PC-9 (cell line): ENCODE measurements at regions not wholly inside any gene's neighbourhood (a gene's known extent, or its start where the extent isn't known, plus 50 kb on each side); places are given as distances from the start of the nearest gene placed in this dataset.
"Not testable (repeated sequence)": the region's sequence is repeated elsewhere in the genome, so short reads cannot be mapped to it uniquely, and the experiment has no call there.

Source experiments
- BruUV-seq: library from RNA; stranded (reverse); fragments of 400-500 nt; replicated peaks from 2 replicates; lab custom pipeline; 2021; lab: Mats Ljungman, UMichigan
- CTCF ChIA-PET: fragments of 300-600 bp; sonication (Branson Sonifier 250); formaldehyde crosslinking; loops from one replicate; lab custom pipeline; 2022; ENCODE audit warnings: antibody characterized with exemption; lab: Charles Lee
- POLR2A ChIA-PET: fragments of 300-600 bp; sonication (Branson Sonifier 250); formaldehyde crosslinking; loops from one replicate; lab custom pipeline; 2022; ENCODE audit warnings: antibody characterized with exemption; ENCODE audit not compliant: unreplicated experiment; lab: Charles Lee
- DNase-seq, 2 experiments: peaks; one replicate each; pipeline versions ENCODE4 v3.0.0 to v3.0.0-alpha.2; 2015 to 2022; ENCODE audit warnings: mixed read lengths in 1 of 2
- H2AFZ ChIP-seq: fragments of 200-600 bp; sonication (generic); 2 replicates; pipeline ENCODE4 v1.8.1; 2017; ENCODE audit warnings: antibody characterized with exemption
- H3F3A ChIP-seq: fragments of 200-600 bp; sonication (generic); 2 replicates; pipeline ENCODE4 v1.8.1; 2017; ENCODE audit warnings: antibody characterized with exemption, mild to moderate bottlenecking, low read depth; ENCODE audit not compliant: insufficient read depth
- H3K27ac ChIP-seq: fragments of 200-600 bp; sonication (generic); 2 replicates; pipeline ENCODE4 v1.6.1; 2016; ENCODE audit warnings: mixed run types
- H3K27me3 ChIP-seq: fragments of 200-600 bp; sonication (generic); 2 replicates; pipeline ENCODE4 v1.6.1; 2016; ENCODE audit warnings: low read depth, mixed run types; ENCODE audit not compliant: insufficient read depth
- H3K36me3 ChIP-seq: fragments of 200-600 bp; sonication (generic); 2 replicates; pipeline ENCODE4 v1.6.1; 2016; ENCODE audit warnings: low read depth, mixed run types
- H3K4me1 ChIP-seq: fragments of 200-600 bp; sonication (generic); replicated peaks from 2 replicates; pipeline ENCODE4 v1.6.1; 2016; ENCODE audit warnings: mixed run types; ENCODE audit not compliant: insufficient read depth
- H3K4me2 ChIP-seq: fragments of 200-600 bp; sonication (generic); 2 replicates; pipeline ENCODE4 v1.6.1; 2017; ENCODE audit warnings: mixed run types
- H3K4me3 ChIP-seq: fragments of 200-600 bp; sonication (generic); 2 replicates; pipeline ENCODE4 v1.6.1; 2016; ENCODE audit warnings: mixed run types
- H3K79me2 ChIP-seq: fragments of 200-600 bp; sonication (generic); 2 replicates; pipeline ENCODE4 v1.6.1; 2017; ENCODE audit warnings: low read depth, mixed run types
- H3K9me2 ChIP-seq: fragments of 200-600 bp; sonication (generic); 2 replicates; pipeline ENCODE4 v1.8.1; 2017; ENCODE audit warnings: mild to moderate bottlenecking; ENCODE audit not compliant: insufficient read depth
- H3K9me3 ChIP-seq: fragments of 200-600 bp; sonication (generic); 2 replicates; pipeline ENCODE4 v1.8.1; 2016; ENCODE audit warnings: low read depth; ENCODE audit not compliant: insufficient read depth
- H4K20me1 ChIP-seq: fragments of 200-600 bp; sonication (generic); 2 replicates; pipeline ENCODE4 v1.8.1; 2017; ENCODE audit not compliant: insufficient read depth
- EZH2 ChIP-seq: fragments of 200-600 bp; sonication (generic); IDR thresholded peaks from 2 replicates; pipeline ENCODE4 v1.8.0; 2017; ENCODE audit warnings: antibody characterized with exemption, low read depth
- intact Hi-C: fragments of 100-400 bp; cut with micrococcal nuclease; formaldehyde crosslinking; loops from one replicate; pipeline ENCODE4 v1.10.0; 2022; ENCODE audit not compliant: unreplicated experiment
- TF ChIP-seq, protein P1 (sequence below): fragments of 200-600 bp; sonication (generic); conservative IDR thresholded peaks from 2 replicates; pipeline ENCODE4 v1.6.1; 2017; ENCODE audit warnings: mixed run types, antibody characterized with exemption, mild to moderate bottlenecking, moderate library complexity

DNA sequence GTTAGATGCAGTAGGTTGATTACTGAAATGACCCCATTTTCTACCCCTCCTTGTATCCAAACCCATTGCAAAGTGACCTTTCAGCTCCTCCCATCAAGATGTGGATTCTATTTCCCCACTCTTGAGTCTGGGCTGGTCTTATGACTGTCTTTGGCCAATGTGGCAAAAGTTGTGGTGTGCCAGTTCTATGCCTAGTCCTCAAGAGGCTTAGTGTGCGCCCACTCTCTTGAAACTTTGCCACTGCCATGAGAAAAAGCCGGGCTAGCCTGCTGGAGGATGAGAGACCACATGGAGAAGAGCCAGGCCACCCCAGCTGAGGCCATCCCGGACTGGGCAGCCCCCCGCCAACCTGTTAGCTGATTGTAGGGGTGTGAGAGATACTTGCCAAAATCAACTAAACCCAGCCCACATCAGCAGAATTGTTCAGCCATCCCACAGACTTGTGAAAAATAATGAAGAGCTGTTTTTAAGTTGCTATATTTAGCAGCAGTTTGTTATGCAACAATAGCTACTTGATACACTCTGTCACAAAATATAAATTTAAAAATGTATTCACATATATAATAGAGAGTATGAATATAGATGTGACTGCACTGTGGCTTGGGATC, 131.0 kb upstream of the PALS2 start:
- DNase-seq: no peak
- H3K36me3 ChIP-seq: no peaks in the 10 kb centered on the region
- H3K9me2 ChIP-seq: no peaks in the 10 kb centered on the region
- no peaks in the 10 kb centered on the region for H3K9me3 ChIP-seq
- H3K4me1 ChIP-seq: no peaks in the 10 kb centered on the region
- H3K4me2 ChIP-seq: no peak overlapping the region
- H3F3A ChIP-seq: no peaks in the 10 kb centered on the region
- BruUV-seq: no TSS peak
- no peak overlapping the region for H3K27ac ChIP-seq
- H4K20me1 ChIP-seq: no peaks in the 10 kb centered on the region
- CTCF ChIA-PET: no interaction called here
- no peak overlapping the region for H3K4me3 ChIP-seq
- no peaks in the 10 kb centered on the region for H3K27me3 ChIP-seq
- POLR2A ChIA-PET: no interaction called here
- no peaks in the 10 kb centered on the region for H3K79me2 ChIP-seq
- no peak overlapping the region for H2AFZ ChIP-seq
- intact Hi-C loops: no loop called here
- TF ChIP-seq, protein P1, sequence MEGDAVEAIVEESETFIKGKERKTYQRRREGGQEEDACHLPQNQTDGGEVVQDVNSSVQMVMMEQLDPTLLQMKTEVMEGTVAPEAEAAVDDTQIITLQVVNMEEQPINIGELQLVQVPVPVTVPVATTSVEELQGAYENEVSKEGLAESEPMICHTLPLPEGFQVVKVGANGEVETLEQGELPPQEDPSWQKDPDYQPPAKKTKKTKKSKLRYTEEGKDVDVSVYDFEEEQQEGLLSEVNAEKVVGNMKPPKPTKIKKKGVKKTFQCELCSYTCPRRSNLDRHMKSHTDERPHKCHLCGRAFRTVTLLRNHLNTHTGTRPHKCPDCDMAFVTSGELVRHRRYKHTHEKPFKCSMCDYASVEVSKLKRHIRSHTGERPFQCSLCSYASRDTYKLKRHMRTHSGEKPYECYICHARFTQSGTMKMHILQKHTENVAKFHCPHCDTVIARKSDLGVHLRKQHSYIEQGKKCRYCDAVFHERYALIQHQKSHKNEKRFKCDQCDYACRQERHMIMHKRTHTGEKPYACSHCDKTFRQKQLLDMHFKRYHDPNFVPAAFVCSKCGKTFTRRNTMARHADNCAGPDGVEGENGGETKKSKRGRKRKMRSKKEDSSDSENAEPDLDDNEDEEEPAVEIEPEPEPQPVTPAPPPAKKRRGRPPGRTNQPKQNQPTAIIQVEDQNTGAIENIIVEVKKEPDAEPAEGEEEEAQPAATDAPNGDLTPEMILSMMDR: no peak
- TF ChIP-seq EZH2: no peak

- Histone ChIP-seq H3K9me2 (no peaks in the 10 kb centered on the region), H3K79me2 (no peaks in the 10 kb centered on the region), H3K4me1 (no peaks in the 10 kb centered on the region), H3K27ac (no peak overlapping the region), H3K27me3 (no peaks in the 10 kb centered on the region), H3F3A (no peaks in the 10 kb centered on the region), H3K9me3 (no peaks in the 10 kb centered on the region), H2AFZ (no peak overlapping the region), H3K4me2 (no peak overlapping the region), H3K36me3 (no peaks in the 10 kb centered on the region), H4K20me1 (no peaks in the 10 kb centered on the region), H3K4me3 (no peak overlapping the region)
- no peak for TF ChIP-seq EZH2
- TF ChIP-seq, protein P1: no peak
- no TSS peak for BruUV-seq
- no peak for DNase-seq
- ChIA-PET CTCF (no interaction called here), POLR2A (no interaction called here)
- intact Hi-C loops: no loop called here
These were observed 128.4 kb upstream of the PALS2 start for GRCh38 chr7:24444666-24445440.

DNA sequence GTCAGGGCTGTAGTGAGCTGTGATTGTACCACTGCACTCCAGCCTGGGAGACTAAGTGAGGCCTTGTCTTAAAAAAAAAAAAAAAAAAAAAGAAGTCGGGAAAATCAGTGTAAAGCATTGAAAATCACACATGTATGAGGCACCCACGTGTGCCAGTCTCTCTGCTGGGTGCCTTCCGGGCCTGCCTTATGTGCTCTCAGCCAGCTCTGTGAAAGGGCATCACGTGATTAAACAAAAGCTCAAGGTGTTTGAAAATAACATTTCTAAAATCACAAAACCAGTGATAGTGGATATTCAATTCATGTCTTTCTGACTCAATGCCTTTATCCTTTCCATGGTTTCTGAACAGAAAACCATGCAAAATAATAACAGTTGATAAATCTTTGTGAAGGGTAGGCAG, 125.2 kb upstream of the PALS2 start:
- no peak for DNase-seq
- POLR2A ChIA-PET: no interaction called here
- Histone ChIP-seq H4K20me1 (no peaks in the 10 kb centered on the region), H3K36me3 (no peaks in the 10 kb centered on the region), H3K4me2 (no peak overlapping the region), H3K27me3 (no peaks in the 10 kb centered on the region), H3K4me3 (no peak overlapping the region), H3K9me3 (no peaks in the 10 kb centered on the region), H3K27ac (no peak overlapping the region), H3K4me1 (no peaks in the 10 kb centered on the region), H3K9me2 (no peaks in the 10 kb centered on the region), H3F3A (no peaks in the 10 kb centered on the region), H2AFZ (no peak overlapping the region), H3K79me2 (no peaks in the 10 kb centered on the region)
- CTCF ChIA-PET: no interaction called here
- BruUV-seq: no TSS peak
- TF ChIP-seq, protein P1: no peak
- TF ChIP-seq EZH2: no peak
- intact Hi-C loops: no loop called here

DNA sequence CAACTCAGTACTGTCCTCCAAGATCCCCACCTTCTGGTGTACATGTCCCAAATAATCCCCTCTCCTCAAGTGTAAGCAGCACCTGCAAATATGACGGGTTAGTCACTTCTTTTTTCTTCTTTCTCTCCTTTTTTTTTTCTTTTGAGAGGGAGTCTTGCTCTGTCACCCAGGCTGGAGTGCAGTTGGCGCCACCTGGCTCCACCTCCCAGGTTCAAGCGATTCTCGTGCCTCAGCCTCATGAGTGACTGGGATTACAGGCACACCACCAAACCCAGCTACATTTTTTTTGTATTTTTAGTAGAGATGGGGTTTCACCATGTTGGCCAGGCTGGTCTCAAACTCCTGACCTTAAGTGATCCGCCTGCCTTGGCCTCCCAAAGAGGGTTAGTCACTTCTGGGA, 123.8 kb upstream of the PALS2 start:
- POLR2A ChIA-PET, BruUV-seq: not testable (repeated sequence)

More for the DNA sequence above, 123.8 kb upstream of the PALS2 start:
- H3K27me3 ChIP-seq, H3K4me1 ChIP-seq, H3K4me3 ChIP-seq, H3F3A ChIP-seq, H3K27ac ChIP-seq, H3K9me3 ChIP-seq, H3K9me2 ChIP-seq, CTCF ChIA-PET, H4K20me1 ChIP-seq, H3K79me2 ChIP-seq, intact Hi-C loops, DNase-seq, H3K4me2 ChIP-seq, H3K36me3 ChIP-seq, H2AFZ ChIP-seq: not testable (repeated sequence)
